CD14-positive monocyte (primary cell): ENCODE measurements at regions not wholly inside any gene's neighbourhood (a gene's known extent, or its start where the extent isn't known, plus 50 kb on each side); places are given as distances from the start of the nearest gene placed in this dataset.

ENCODE experiments used
- DNase-seq, 3 donors: peaks; one replicate each; pipeline ENCODE4 v3.0.0-alpha.2; 2011 to 2022
- H2AFZ ChIP-seq: 2 replicates; pipeline ENCODE4 v1.6.0; 2012; ENCODE audit warnings: mild to moderate bottlenecking, low read depth, low read length, inconsistent platforms; ENCODE audit not compliant: insufficient read depth, poor library complexity, severe bottlenecking
- H3K27ac ChIP-seq, 2 donors: 1 replicate in 1 of 2; 2 replicates in 1 of 2; pipeline ENCODE4 v1.5.1; 2012 to 2013; ENCODE audit warnings: low read length in 2 of 2, control low read depth in 1 of 2, inconsistent platforms in 1 of 2, low read depth in 1 of 2, mild to moderate bottlenecking in 1 of 2
- H3K27me3 ChIP-seq, 2 donors: one replicate each; pipeline versions ENCODE4 v1.6.0 to v1.6.1; 2011 to 2013; ENCODE audit warnings: low read length in 2 of 2; ENCODE audit not compliant: control insufficient read depth in 2 of 2, insufficient read depth in 2 of 2
- H3K36me3 ChIP-seq, 2 donors: replicated peaks in 1 of 2; 1 replicate in 1 of 2; 2 replicates in 1 of 2; pipeline versions ENCODE4 v1.5.1 to v1.6.1; 2012 to 2013; ENCODE audit warnings: low read length in 2 of 2, control low read depth in 1 of 2, inconsistent platforms in 1 of 2, mild to moderate bottlenecking in 1 of 2; ENCODE audit not compliant: insufficient read depth in 2 of 2, control insufficient read depth in 1 of 2
- H3K4me1 ChIP-seq, 2 donors: 1 replicate in 1 of 2; 2 replicates in 1 of 2; pipeline versions ENCODE4 v1.5.1 to v1.6.1; 2012 to 2013; ENCODE audit warnings: low read length in 2 of 2, control low read depth in 1 of 2, inconsistent platforms in 1 of 2, mild to moderate bottlenecking in 1 of 2, moderate library complexity in 1 of 2; ENCODE audit not compliant: insufficient read depth in 2 of 2, control insufficient read depth in 1 of 2
- H3K4me2 ChIP-seq: replicated peaks from 2 replicates; pipeline ENCODE3; 2012; ENCODE audit warnings: low read length, moderate library complexity, mild to moderate bottlenecking; ENCODE audit not compliant: poor library complexity, severe bottlenecking; ENCODE audit errors: extremely low read depth
- H3K4me3 ChIP-seq, 3 experiments: fragments of 200-600 bp in 1 of 3; sonication (generic) in 1 of 3; replicated peaks in 1 of 3; 1 replicate in 2 of 3; 2 replicates in 1 of 3; pipeline ENCODE4 v1.5.1; 2011 to 2013; ENCODE audit warnings: low read length in 3 of 3, mild to moderate bottlenecking in 3 of 3, control low read depth in 2 of 3, low read depth in 2 of 3, inconsistent platforms in 1 of 3, moderate library complexity in 1 of 3
- H3K79me2 ChIP-seq: 2 replicates; pipeline ENCODE4 v1.6.0; 2012; ENCODE audit warnings: mild to moderate bottlenecking, control low read depth, inconsistent platforms, low read length, moderate library complexity; ENCODE audit not compliant: insufficient read depth
- H3K9ac ChIP-seq: 2 replicates; pipeline ENCODE4 v1.6.0; 2017; ENCODE audit warnings: low read length, mild to moderate bottlenecking; ENCODE audit not compliant: insufficient read depth, poor library complexity, severe bottlenecking
- H3K9me3 ChIP-seq, 2 donors: replicated peaks in 1 of 2; 1 replicate in 1 of 2; 2 replicates in 1 of 2; pipeline versions ENCODE4 v1.5.1 to v1.6.1; 2012 to 2013; ENCODE audit warnings: low read length in 2 of 2, control low read depth in 1 of 2; ENCODE audit not compliant: control insufficient read depth in 1 of 2, insufficient read depth in 1 of 2
- H4K20me1 ChIP-seq: 2 replicates; pipeline ENCODE4 v1.6.0; 2012; ENCODE audit warnings: mild to moderate bottlenecking, low read length, control low read depth, moderate library complexity; ENCODE audit not compliant: insufficient read depth
- H3K27ac Mint-ChIP-seq, 7 donors: one replicate each; pipeline ENCODE4 v1.8.0; 2020; ENCODE audit warnings: mild to moderate bottlenecking in 7 of 7, mixed read lengths in 7 of 7, moderate library complexity in 6 of 7, inconsistent platforms in 2 of 7
- H3K27me3 Mint-ChIP-seq, 3 donors: one replicate each; pipeline ENCODE4 v1.8.0; 2021 to 2022; ENCODE audit warnings: low read depth in 3 of 3, mild to moderate bottlenecking in 3 of 3, mixed read lengths in 3 of 3, moderate library complexity in 3 of 3, inconsistent platforms in 1 of 3
- H3K36me3 Mint-ChIP-seq, 2 donors: one replicate each; pipeline ENCODE4 v1.8.0; 2020; ENCODE audit warnings: mixed read lengths in 2 of 2, inconsistent platforms in 1 of 2, mild to moderate bottlenecking in 1 of 2
- H3K4me1 Mint-ChIP-seq: one replicate; pipeline ENCODE4 v1.8.0; 2020; ENCODE audit warnings: mild to moderate bottlenecking, mixed read lengths
- H3K4me3 Mint-ChIP-seq, 2 donors: one replicate each; pipeline ENCODE4 v1.8.0; 2020; ENCODE audit warnings: mild to moderate bottlenecking in 2 of 2, mixed read lengths in 2 of 2, moderate library complexity in 1 of 2
- H3K9me3 Mint-ChIP-seq, 7 donors: one replicate each; pipeline ENCODE4 v1.8.0; 2020 to 2022; ENCODE audit warnings: mixed read lengths in 7 of 7, mild to moderate bottlenecking in 6 of 7, moderate library complexity in 6 of 7, inconsistent platforms in 2 of 7
- WGBS: methylation state at CpG from one replicate; pipeline ENCODE4 v1.1.5; 2013; ENCODE audit warnings: missing lambda C conversion rate; ENCODE audit not compliant: insufficient coverage; 5-methylcytosine and 5-hydroxymethylcytosine counted together
- intact Hi-C, 2 donors: fragments of 100-400 bp; cut with micrococcal nuclease; formaldehyde crosslinking; loops; one replicate each; pipeline versions ENCODE4 v1.15.0 to v1.15.1; 2023
- TF ChIP-seq, protein P1 (sequence below): fragments of 200-600 bp; IDR thresholded peaks from one replicate; pipeline ENCODE4 v1.8.0; 2022; ENCODE audit warnings: antibody characterized with exemption, mild to moderate bottlenecking

DNA sequence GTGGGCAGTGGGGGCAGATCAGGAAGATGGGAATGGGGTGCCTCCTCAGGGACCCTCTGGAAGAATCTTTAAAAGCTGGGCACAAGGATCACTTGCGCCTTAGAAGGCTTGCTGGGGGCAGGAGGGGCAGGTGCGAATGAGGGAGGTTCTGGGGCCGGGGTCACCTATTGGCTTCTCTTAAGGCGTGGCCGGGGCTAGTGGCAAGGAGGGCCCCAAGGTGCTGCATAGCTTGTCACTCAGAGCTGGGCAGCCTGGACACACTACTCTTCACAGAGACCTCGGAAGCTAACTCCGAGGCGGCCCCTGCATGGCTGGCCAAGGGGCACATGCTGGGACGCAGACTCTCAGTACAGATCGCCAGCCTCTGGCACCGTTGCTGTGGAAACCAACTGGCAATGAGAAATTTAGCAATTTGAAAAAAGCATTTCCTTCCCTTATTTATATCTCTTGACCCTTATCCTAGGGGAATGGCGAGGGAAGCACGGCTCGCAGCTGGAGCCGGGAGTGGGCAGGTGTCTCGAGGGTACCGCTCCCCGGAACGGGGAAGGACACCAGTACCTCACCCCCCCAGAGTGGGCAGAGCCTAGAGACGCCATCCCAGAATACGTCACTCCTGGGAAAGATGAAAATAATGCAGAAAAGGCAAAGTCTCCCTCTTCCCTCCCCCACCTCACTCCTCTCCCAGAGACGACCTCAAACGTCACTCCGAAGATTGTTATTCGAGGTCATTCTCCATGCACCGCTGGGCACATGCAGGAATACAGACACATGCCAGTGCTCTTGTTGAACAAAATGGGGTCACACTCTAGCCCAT is 188.1 kb downstream of the CTTN start:
- Histone ChIP-seq H3K4me3 (no peak overlapping the region), H3K4me1 (peaks cover 0 to 6% of the 10 kb centered on the region in 2 donors), H3K4me2 (no peak overlapping the region), H3K79me2 (no peaks in the 10 kb centered on the region), H3K9me3 (no peaks in the 10 kb centered on the region), H3K27ac (no peak overlapping the region), H3K27me3 (no peaks in the 10 kb centered on the region), H3K9ac (no peak overlapping the region), H2AFZ (no peak overlapping the region), H4K20me1 (no peaks in the 10 kb centered on the region), H3K36me3 (no peaks in the 10 kb centered on the region)
- no peak overlapping the region for H3K4me3 Mint-ChIP-seq
- H3K36me3 Mint-ChIP-seq: no peaks in the 10 kb centered on the region
- TF ChIP-seq, protein P1, sequence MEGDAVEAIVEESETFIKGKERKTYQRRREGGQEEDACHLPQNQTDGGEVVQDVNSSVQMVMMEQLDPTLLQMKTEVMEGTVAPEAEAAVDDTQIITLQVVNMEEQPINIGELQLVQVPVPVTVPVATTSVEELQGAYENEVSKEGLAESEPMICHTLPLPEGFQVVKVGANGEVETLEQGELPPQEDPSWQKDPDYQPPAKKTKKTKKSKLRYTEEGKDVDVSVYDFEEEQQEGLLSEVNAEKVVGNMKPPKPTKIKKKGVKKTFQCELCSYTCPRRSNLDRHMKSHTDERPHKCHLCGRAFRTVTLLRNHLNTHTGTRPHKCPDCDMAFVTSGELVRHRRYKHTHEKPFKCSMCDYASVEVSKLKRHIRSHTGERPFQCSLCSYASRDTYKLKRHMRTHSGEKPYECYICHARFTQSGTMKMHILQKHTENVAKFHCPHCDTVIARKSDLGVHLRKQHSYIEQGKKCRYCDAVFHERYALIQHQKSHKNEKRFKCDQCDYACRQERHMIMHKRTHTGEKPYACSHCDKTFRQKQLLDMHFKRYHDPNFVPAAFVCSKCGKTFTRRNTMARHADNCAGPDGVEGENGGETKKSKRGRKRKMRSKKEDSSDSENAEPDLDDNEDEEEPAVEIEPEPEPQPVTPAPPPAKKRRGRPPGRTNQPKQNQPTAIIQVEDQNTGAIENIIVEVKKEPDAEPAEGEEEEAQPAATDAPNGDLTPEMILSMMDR: no peak
- 71% methylated on average over 17 of the region's 26 CpGs for WGBS
- no peak for DNase-seq
- intact Hi-C loops: no loop called here
- no peak overlapping the region for H3K27ac Mint-ChIP-seq
- peaks cover 12 to 23% (median 15%) of the 10 kb centered on the region in 3 donors for H3K27me3 Mint-ChIP-seq
- peaks cover 8% of the 10 kb centered on the region for H3K4me1 Mint-ChIP-seq
- peaks cover 0 to 8% (median 0%) of the 10 kb centered on the region in 7 donors for H3K9me3 Mint-ChIP-seq

GRCh38 chr11:70587075-70587389 is 188.7 kb downstream of the CTTN start:
- no peak overlapping the region for H2AFZ ChIP-seq
- H4K20me1 ChIP-seq: no peaks in the 10 kb centered on the region
- Mint-ChIP-seq H3K27me3 (peaks cover 12 to 25% (median 16%) of the 10 kb centered on the region in 3 donors), H3K27ac (no peak overlapping the region), H3K4me3 (no peak overlapping the region), H3K36me3 (no peaks in the 10 kb centered on the region), H3K4me1 (peaks cover 8% of the 10 kb centered on the region), H3K9me3 (peaks cover 0 to 8% (median 0%) of the 10 kb centered on the region in 7 donors)
- WGBS: 23% methylated on average over 8 of the region's 9 CpGs
- TF ChIP-seq, protein P1: no peak
- no peak for DNase-seq
- H3K9ac ChIP-seq: no peak overlapping the region
- intact Hi-C loops: no loop called here
- no peaks in the 10 kb centered on the region for H3K79me2 ChIP-seq
- H3K27ac ChIP-seq: no peak overlapping the region
- H3K4me2 ChIP-seq: no peak overlapping the region
- H3K27me3 ChIP-seq: no peaks in the 10 kb centered on the region
- no peaks in the 10 kb centered on the region for H3K9me3 ChIP-seq
- no peaks in the 10 kb centered on the region for H3K36me3 ChIP-seq
- H3K4me3 ChIP-seq: no peak overlapping the region
- H3K4me1 ChIP-seq: peaks cover 0 to 6% of the 10 kb centered on the region in 2 donors
